SK-N-MC (cell line): ENCODE measurements at regions not wholly inside any gene's neighbourhood (a gene's known extent, or its start where the extent isn't known, plus 50 kb on each side); places are given as distances from the start of the nearest gene placed in this dataset.

ENCODE experiments used
- EZH2 ChIP-seq: fragments of 200-600 bp; sonication (generic); IDR thresholded peaks from one replicate; pipeline ENCODE4 v1.6.1; 2017; ENCODE audit warnings: antibody characterized with exemption
- POLR2AphosphoS5 ChIP-seq: IDR thresholded peaks from 2 replicates; pipeline ENCODE4 v1.6.1; 2012; ENCODE audit warnings: mild to moderate bottlenecking, low read depth, low read length, borderline replicate concordance

DNA sequence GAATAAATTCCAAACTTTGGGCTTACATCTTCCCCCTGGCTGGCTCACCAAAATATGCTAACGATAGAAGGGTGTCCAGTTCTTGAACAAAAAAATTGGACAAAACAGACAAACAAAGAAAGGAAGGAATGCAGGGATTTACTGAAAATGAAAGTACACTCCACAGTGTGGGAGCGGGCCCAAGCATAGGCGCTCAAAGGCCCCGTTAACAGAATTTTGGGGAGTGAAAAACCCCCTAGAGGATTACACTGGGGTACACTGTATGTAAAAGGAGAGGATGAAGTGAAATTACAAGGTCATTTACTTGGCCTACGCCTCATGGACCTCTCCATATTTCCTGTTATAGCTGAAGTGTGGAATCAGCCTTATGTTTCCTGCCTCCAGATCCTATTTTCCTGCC is 899.7 kb downstream of the DSC3 start:
- TF ChIP-seq EZH2, result no peak
- TF ChIP-seq POLR2AphosphoS5, result no peak
